Endothelial cell of umbilical vein (primary cell): ENCODE measurements at regions not wholly inside any gene's neighbourhood (a gene's known extent, or its start where the extent isn't known, plus 50 kb on each side); places are given as distances from the start of the nearest gene placed in this dataset.

Source experiments
- BruUV-seq: library from RNA; stranded (reverse); fragments of 400-500 nt; replicated peaks from 2 replicates; lab custom pipeline; 2021; lab: Mats Ljungman, UMichigan
- CTCF ChIA-PET: fragments of 300-600, 350-600 bp; sonication (Branson Sonifier 250); formaldehyde crosslinking; loops from one replicate; lab custom pipeline; 2021; ENCODE audit warnings: antibody characterized with exemption, inconsistent platforms; lab: Charles Lee
- POLR2A ChIA-PET: fragments of 300-600, 350-600 bp; sonication (Branson Sonifier 250); formaldehyde crosslinking; loops from one replicate; lab custom pipeline; 2021; ENCODE audit warnings: antibody characterized with exemption, inconsistent platforms; lab: Charles Lee
- DNase-seq: peaks from one replicate; pipeline ENCODE4 v3.0.0-alpha.2; 2011; ENCODE audit warnings: low read depth, low spot score
- FAIRE-seq: peaks from 2 replicates; lab custom pipeline; 2011; peaks lifted over from hg19 to GRCh38; lab: Jason Lieb, UNC
- H2AFZ ChIP-seq: 2 replicates; pipeline ENCODE4 v1.6.0; 2012; ENCODE audit warnings: low read depth, low read length, control low read depth, inconsistent platforms
- H3K27ac ChIP-seq: 2 replicates; pipeline ENCODE4 v1.5.1; 2011; ENCODE audit warnings: low read depth, mild to moderate bottlenecking, control low read depth, low read length, moderate library complexity; ENCODE audit not compliant: insufficient read depth
- H3K27me3 ChIP-seq, 2 experiments: 2 replicates each; pipeline versions ENCODE4 v1.6.0 to v1.6.1; 2011; ENCODE audit warnings: low read length in 2 of 2, mixed read lengths in 1 of 2; ENCODE audit not compliant: control insufficient read depth in 2 of 2, insufficient read depth in 2 of 2
- H3K36me3 ChIP-seq, 2 experiments: 2 replicates in 1 of 2; 3 replicates in 1 of 2; pipeline ENCODE4 v1.5.1; 2011; ENCODE audit warnings: low read length in 2 of 2, mild to moderate bottlenecking in 1 of 2, moderate library complexity in 1 of 2; ENCODE audit not compliant: control insufficient read depth in 2 of 2, insufficient read depth in 2 of 2; ENCODE audit errors: extremely low read depth in 1 of 2
- H3K4me1 ChIP-seq: 3 replicates; pipeline ENCODE4 v1.5.1; 2011; ENCODE audit warnings: mild to moderate bottlenecking, low read length; ENCODE audit not compliant: control insufficient read depth, insufficient read depth; ENCODE audit errors: extremely low read depth
- H3K4me2 ChIP-seq: 2 replicates; pipeline ENCODE4 v1.6.1; 2011; ENCODE audit warnings: low read length, control low read depth, mixed read lengths; ENCODE audit not compliant: insufficient read depth
- H3K4me3 ChIP-seq, 3 experiments: fragments of 200-600 bp in 1 of 3; sonication (generic), shearing (Covaris generic) in 1 of 3; replicated peaks in 1 of 3; 2 replicates each; pipeline ENCODE4 v1.5.1; 2011 to 2016; ENCODE audit warnings: control low read depth in 3 of 3, low read length in 3 of 3, mild to moderate bottlenecking in 2 of 3, inconsistent platforms in 1 of 3, low read depth in 1 of 3, moderate library complexity in 1 of 3; ENCODE audit not compliant: insufficient read depth in 1 of 3
- H3K79me2 ChIP-seq: 2 replicates; pipeline ENCODE4 v1.6.0; 2012; ENCODE audit warnings: low read length, inconsistent platforms; ENCODE audit not compliant: control insufficient read depth, insufficient read depth
- H3K9ac ChIP-seq: replicated peaks from 2 replicates; pipeline ENCODE3; 2011; ENCODE audit warnings: low read length, control low read depth; ENCODE audit not compliant: insufficient read depth; ENCODE audit errors: extremely low read depth
- H3K9me1 ChIP-seq: replicated peaks from 3 replicates; pipeline ENCODE4 v1.6.0; 2011; ENCODE audit warnings: mild to moderate bottlenecking, low read length; ENCODE audit not compliant: control insufficient read depth, insufficient read depth; ENCODE audit errors: extremely low read depth
- H3K9me3 ChIP-seq: replicated peaks from 2 replicates; pipeline ENCODE4 v1.5.1; 2012; ENCODE audit warnings: low read length, inconsistent platforms; ENCODE audit not compliant: control insufficient read depth, insufficient read depth
- H4K20me1 ChIP-seq: replicated peaks from 2 replicates; pipeline ENCODE3; 2011; ENCODE audit warnings: mild to moderate bottlenecking, low read length; ENCODE audit not compliant: control insufficient read depth, insufficient read depth; ENCODE audit errors: extremely low read depth
- EZH2 ChIP-seq: IDR thresholded peaks from 2 replicates; pipeline ENCODE4 v1.6.1; 2012; ENCODE audit warnings: borderline replicate concordance, low read depth, mild to moderate bottlenecking, moderate library complexity, low read length, inconsistent platforms; ENCODE audit not compliant: severe bottlenecking
- FOS ChIP-seq: IDR thresholded peaks from 2 replicates; pipeline ENCODE4 v1.6.1; 2011; ENCODE audit warnings: mild to moderate bottlenecking, low read length, moderate library complexity, borderline replicate concordance; ENCODE audit not compliant: insufficient read depth
- GATA2 ChIP-seq: IDR thresholded peaks from 2 replicates; pipeline ENCODE4 v1.7.0; 2011; ENCODE audit warnings: low read depth, mild to moderate bottlenecking, moderate library complexity, mixed read lengths, low read length; ENCODE audit not compliant: insufficient read length, insufficient read depth
- JUN ChIP-seq: IDR thresholded peaks from 2 replicates; pipeline ENCODE4 v1.6.1; 2011; ENCODE audit warnings: borderline replicate concordance, low read depth; ENCODE audit not compliant: insufficient read length, insufficient read depth
- MYC ChIP-seq: IDR thresholded peaks from one replicate; pipeline ENCODE4 v1.6.1; 2011; ENCODE audit warnings: mild to moderate bottlenecking, low read depth, low read length
- POLR2A ChIP-seq: IDR thresholded peaks from 2 replicates; pipeline ENCODE4 v1.6.1; 2012; ENCODE audit warnings: low read depth, mild to moderate bottlenecking, control low read depth, low read length
- POLR2AphosphoS5 ChIP-seq: IDR thresholded peaks from 2 replicates; pipeline ENCODE4 v1.6.1; 2012; ENCODE audit warnings: low read depth, mild to moderate bottlenecking, control low read depth, low read length, moderate library complexity; ENCODE audit not compliant: insufficient read depth
- dilution Hi-C: fragments of 300-500 bp; cut with MboI; formaldehyde crosslinking; loops from one replicate; pipeline ENCODE4 v1.15.0; 2019; ENCODE audit warnings: low sequenced_read_pairs; ENCODE audit not compliant: extremely low pct_ligation_motif_present
- intact Hi-C: fragments of 100-400 bp; cut with micrococcal nuclease; formaldehyde crosslinking; loops from one replicate; pipeline ENCODE4 v1.10.0; 2022
- TF ChIP-seq, protein P1 (sequence below): IDR thresholded peaks from 2 replicates; pipeline ENCODE4 v1.6.1; 2011; ENCODE audit not compliant: insufficient read depth, insufficient read length
- TF ChIP-seq, protein P2 (sequence below), 2 donors: IDR thresholded peaks; 1 replicate in 1 of 2; 2 replicates in 1 of 2; pipeline ENCODE4 v1.5.1; 2011; ENCODE audit warnings: low read length in 2 of 2, mild to moderate bottlenecking in 2 of 2, moderate library complexity in 2 of 2, control low read depth in 1 of 2, inconsistent platforms in 1 of 2, low read depth in 1 of 2; ENCODE audit not compliant: insufficient read depth in 1 of 2; ENCODE audit errors: extremely low read depth in 1 of 2

DNA sequence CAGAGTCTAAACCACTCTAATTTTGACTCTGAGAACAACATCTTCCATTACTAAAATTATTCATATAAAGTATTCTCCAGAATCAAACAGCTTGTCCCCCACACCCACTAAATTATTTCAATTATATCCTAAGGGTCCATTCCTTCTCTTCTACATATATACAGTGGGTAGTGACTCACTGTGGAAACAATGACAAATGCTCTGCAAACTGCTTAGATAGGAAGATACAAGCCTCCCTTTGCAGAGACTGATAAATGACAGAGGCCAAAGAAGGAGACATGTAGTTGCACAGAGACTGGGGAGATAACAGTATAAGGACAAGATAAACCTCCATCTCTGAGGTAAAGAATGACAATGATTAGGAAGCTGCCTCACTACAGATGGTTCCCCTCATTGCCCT, 1087.4 kb downstream of the AGBL1 start:
- Histone ChIP-seq H4K20me1 (no peaks in the 10 kb centered on the region), H3K9me3 (peaks cover 12% of the 10 kb centered on the region), H2AFZ (no peak overlapping the region), H3K27me3 (no peaks in the 10 kb centered on the region), H3K36me3 (no peaks in the 10 kb centered on the region), H3K27ac (no peak overlapping the region), H3K4me3 (no peak overlapping the region), H3K9me1 (no peaks in the 10 kb centered on the region), H3K4me1 (no peaks in the 10 kb centered on the region), H3K79me2 (no peaks in the 10 kb centered on the region), H3K9ac (no peak overlapping the region), H3K4me2 (no peak overlapping the region)
- DNase-seq (no peak), FAIRE-seq (no peak)
- CTCF ChIA-PET, result no interaction called here
- intact Hi-C loops, result no loop called here
- no TSS peak for BruUV-seq
- TF ChIP-seq MYC (no peak), POLR2A (no peak), JUN (no peak)
- dilution Hi-C loops, result no loop called here
- POLR2A ChIA-PET, result no interaction called here

- Histone ChIP-seq H3K36me3 (no peaks in the 10 kb centered on the region), H3K4me2 (no peak overlapping the region), H3K9ac (no peak overlapping the region), H3K79me2 (no peaks in the 10 kb centered on the region), H3K4me3 (no peak overlapping the region), H3K9me1 (no peaks in the 10 kb centered on the region), H3K27me3 (no peaks in the 10 kb centered on the region), H2AFZ (no peak overlapping the region), H3K4me1 (no peaks in the 10 kb centered on the region), H3K27ac (no peak overlapping the region), H3K9me3 (peaks cover 3% of the 10 kb centered on the region), H4K20me1 (no peaks in the 10 kb centered on the region)
- ChIA-PET POLR2A (no interaction called here), CTCF (no interaction called here)
- DNase-seq (no peak), FAIRE-seq (no peak)
- dilution Hi-C loops, result no loop called here
- intact Hi-C loops, result no loop called here
- no TSS peak for BruUV-seq
- no peak for TF ChIP-seq MYC
- TF ChIP-seq POLR2AphosphoS5, result no peak
- no peak for TF ChIP-seq EZH2
- TF ChIP-seq, protein P1, sequence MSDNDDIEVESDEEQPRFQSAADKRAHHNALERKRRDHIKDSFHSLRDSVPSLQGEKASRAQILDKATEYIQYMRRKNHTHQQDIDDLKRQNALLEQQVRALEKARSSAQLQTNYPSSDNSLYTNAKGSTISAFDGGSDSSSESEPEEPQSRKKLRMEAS, result no peak
- no peak for TF ChIP-seq FOS
- TF ChIP-seq GATA2, result no peak
- TF ChIP-seq, protein P2, sequence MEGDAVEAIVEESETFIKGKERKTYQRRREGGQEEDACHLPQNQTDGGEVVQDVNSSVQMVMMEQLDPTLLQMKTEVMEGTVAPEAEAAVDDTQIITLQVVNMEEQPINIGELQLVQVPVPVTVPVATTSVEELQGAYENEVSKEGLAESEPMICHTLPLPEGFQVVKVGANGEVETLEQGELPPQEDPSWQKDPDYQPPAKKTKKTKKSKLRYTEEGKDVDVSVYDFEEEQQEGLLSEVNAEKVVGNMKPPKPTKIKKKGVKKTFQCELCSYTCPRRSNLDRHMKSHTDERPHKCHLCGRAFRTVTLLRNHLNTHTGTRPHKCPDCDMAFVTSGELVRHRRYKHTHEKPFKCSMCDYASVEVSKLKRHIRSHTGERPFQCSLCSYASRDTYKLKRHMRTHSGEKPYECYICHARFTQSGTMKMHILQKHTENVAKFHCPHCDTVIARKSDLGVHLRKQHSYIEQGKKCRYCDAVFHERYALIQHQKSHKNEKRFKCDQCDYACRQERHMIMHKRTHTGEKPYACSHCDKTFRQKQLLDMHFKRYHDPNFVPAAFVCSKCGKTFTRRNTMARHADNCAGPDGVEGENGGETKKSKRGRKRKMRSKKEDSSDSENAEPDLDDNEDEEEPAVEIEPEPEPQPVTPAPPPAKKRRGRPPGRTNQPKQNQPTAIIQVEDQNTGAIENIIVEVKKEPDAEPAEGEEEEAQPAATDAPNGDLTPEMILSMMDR (IDR thresholded peaks at IDR 0.05; ENCODE audit: extremely low read depth in 1 of 2, insufficient read depth in 1 of 2, low read depth in 1 of 2, low read length in 2 of 2), result no peak
- no peak for TF ChIP-seq POLR2A
- no peak for TF ChIP-seq JUN
Observed at GRCh38 chr15:87155771-87156170, 1076.1 kb downstream of the AGBL1 start.
